ENCODE measurements at regions not wholly inside any gene's neighbourhood (a gene's known extent, or its start where the extent isn't known, plus 50 kb on each side); places are given as distances from the start of the nearest gene placed in this dataset.

DNA sequence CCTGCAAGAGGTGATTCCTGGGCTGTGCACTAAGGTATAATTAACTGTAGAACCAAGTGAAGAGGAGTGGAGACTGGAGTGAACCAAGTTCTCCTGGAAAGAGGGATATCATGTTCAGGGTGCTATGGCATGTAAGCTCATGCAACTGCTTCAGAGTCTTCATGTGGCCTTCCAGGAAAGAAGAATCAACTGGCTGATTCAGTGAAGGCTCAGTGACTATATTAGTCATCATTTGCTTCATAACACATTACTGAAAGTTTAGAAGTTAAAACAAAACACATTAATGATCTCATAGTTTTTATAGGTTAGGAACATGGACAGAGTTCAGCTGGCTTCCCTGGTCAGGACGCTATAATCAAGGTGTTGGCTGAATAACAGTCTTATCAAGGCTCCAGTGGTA lies 1200.8 kb upstream of the GYPC start:
- H3K4me3 ChIP-seq (ENCODE audit: low read length): no peak overlapping the region
- no peak for DNase-seq (ENCODE audit: low read depth)
- TF ChIP-seq, protein P1, sequence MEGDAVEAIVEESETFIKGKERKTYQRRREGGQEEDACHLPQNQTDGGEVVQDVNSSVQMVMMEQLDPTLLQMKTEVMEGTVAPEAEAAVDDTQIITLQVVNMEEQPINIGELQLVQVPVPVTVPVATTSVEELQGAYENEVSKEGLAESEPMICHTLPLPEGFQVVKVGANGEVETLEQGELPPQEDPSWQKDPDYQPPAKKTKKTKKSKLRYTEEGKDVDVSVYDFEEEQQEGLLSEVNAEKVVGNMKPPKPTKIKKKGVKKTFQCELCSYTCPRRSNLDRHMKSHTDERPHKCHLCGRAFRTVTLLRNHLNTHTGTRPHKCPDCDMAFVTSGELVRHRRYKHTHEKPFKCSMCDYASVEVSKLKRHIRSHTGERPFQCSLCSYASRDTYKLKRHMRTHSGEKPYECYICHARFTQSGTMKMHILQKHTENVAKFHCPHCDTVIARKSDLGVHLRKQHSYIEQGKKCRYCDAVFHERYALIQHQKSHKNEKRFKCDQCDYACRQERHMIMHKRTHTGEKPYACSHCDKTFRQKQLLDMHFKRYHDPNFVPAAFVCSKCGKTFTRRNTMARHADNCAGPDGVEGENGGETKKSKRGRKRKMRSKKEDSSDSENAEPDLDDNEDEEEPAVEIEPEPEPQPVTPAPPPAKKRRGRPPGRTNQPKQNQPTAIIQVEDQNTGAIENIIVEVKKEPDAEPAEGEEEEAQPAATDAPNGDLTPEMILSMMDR (conservative IDR thresholded peaks at IDR 0.05; ENCODE audit: low read depth, low read length): no peak

DNA sequence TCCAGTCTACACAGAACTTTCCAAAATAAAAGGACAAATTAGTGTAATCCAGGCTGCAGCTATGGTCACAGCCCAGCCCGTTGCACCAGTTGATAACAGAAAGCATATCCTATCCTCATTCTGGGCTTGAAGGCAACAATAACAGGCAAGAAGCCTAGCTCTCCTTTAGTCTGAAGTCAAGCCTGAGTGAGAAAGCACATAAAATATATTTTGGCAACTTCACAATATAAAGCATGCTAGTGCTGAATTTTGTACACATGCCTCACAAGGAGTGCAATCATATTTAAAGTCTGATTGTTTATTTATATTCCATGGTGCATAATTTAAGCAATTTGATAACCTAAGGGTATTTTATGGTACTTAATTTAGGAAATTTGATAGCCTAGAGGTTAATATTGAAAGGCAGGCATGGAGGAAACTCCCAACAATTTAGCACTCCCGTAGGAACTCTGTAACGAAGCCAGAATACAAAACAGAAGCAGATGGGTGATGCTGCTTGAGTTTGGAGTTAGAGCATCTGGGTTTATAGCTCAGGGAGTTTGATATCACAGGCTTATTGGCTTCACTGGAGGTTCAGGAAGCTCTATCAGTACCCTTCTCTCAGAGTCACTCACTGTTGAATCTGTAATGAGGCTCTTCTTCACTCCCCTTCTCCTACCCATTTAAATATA lies 1199.1 kb upstream of the GYPC start:
- DNase-seq (ENCODE audit: low read depth): no peak
- H3K4me3 ChIP-seq (ENCODE audit: low read length): no peak overlapping the region
- TF ChIP-seq, protein P1 (conservative IDR thresholded peaks at IDR 0.05; ENCODE audit: low read depth, low read length): no peak

- no peak for DNase-seq (ENCODE audit: low read depth)
- TF ChIP-seq, protein P1 (conservative IDR thresholded peaks at IDR 0.05; ENCODE audit: low read depth, low read length): peak; percentile 61
- H3K4me3 ChIP-seq (ENCODE audit: low read length): no peak overlapping the region
Measured at GRCh38 chr2:125471963-125472362, 1184.0 kb upstream of the GYPC start.

- no peak overlapping the region for H3K4me3 ChIP-seq (ENCODE audit: low read length)
- TF ChIP-seq, protein P1 (conservative IDR thresholded peaks at IDR 0.05; ENCODE audit: low read depth, low read length): no peak
- DNase-seq (ENCODE audit: low read depth): no peak
Measured at GRCh38 chr2:125479143-125479636, 1176.8 kb upstream of the GYPC start.

- DNase-seq (ENCODE audit: low read depth): no peak
- H3K4me3 ChIP-seq (ENCODE audit: low read length): no peak overlapping the region
- TF ChIP-seq, protein P1 (conservative IDR thresholded peaks at IDR 0.05; ENCODE audit: low read depth, low read length): no peak
Measured at GRCh38 chr2:125490308-125490707, 1165.7 kb upstream of the GYPC start.

GRCh38 chr2:125491663-125492062 lies 1164.3 kb upstream of the GYPC start:
- DNase-seq (ENCODE audit: low read depth): no peak
- H3K4me3 ChIP-seq (ENCODE audit: low read length): no peak overlapping the region
- TF ChIP-seq, protein P1 (conservative IDR thresholded peaks at IDR 0.05; ENCODE audit: low read depth, low read length): no peak

GRCh38 chr2:125512313-125512712 lies 1143.6 kb upstream of the GYPC start:
- TF ChIP-seq, protein P1 (conservative IDR thresholded peaks at IDR 0.05; ENCODE audit: low read depth, low read length): no peak
- no peak for DNase-seq (ENCODE audit: low read depth)

More at GRCh38 chr2:125512313-125512712, 1143.6 kb upstream of the GYPC start:
- H3K4me3 ChIP-seq (ENCODE audit: low read length): no peak overlapping the region
